Astrocyte (in vitro differentiated cells and primary cell): ENCODE measurements at regions not wholly inside any gene's neighbourhood (a gene's known extent, or its start where the extent isn't known, plus 50 kb on each side); places are given as distances from the start of the nearest gene placed in this dataset.

ENCODE experiments used
- DNase-seq: peaks from one replicate; pipeline ENCODE4 v3.0.0-alpha.2; 2010; ENCODE audit warnings: low read depth
- FAIRE-seq: peaks from 2 replicates; lab custom pipeline; 2011; peaks lifted over from hg19 to GRCh38; lab: Jason Lieb, UNC
- H2AFZ ChIP-seq: 2 replicates; pipeline ENCODE4 v1.6.0; 2012; ENCODE audit warnings: low read depth, low read length, inconsistent platforms
- H3K27ac ChIP-seq: 2 replicates; pipeline ENCODE4 v1.5.1; 2011; ENCODE audit warnings: low read depth, low read length, inconsistent platforms
- H3K27me3 ChIP-seq: 2 replicates; pipeline ENCODE4 v1.6.0; 2011; ENCODE audit warnings: low read length, inconsistent platforms; ENCODE audit not compliant: insufficient read depth
- H3K36me3 ChIP-seq: 2 replicates; pipeline ENCODE4 v1.5.1; 2011; ENCODE audit warnings: low read length, inconsistent platforms; ENCODE audit not compliant: insufficient read depth
- H3K4me1 ChIP-seq: 2 replicates; pipeline ENCODE4 v1.5.1; 2011; ENCODE audit warnings: low read length, inconsistent platforms; ENCODE audit not compliant: insufficient read depth
- H3K4me2 ChIP-seq: 2 replicates; pipeline ENCODE4 v1.6.0; 2012; ENCODE audit warnings: low read length, inconsistent platforms
- H3K4me3 ChIP-seq: 2 replicates; pipeline ENCODE4 v1.5.1; 2011; ENCODE audit warnings: low read depth, mild to moderate bottlenecking, low read length, inconsistent platforms; ENCODE audit not compliant: insufficient read depth
- H3K79me2 ChIP-seq: 2 replicates; pipeline ENCODE4 v1.6.0; 2012; ENCODE audit warnings: mild to moderate bottlenecking, low read length, inconsistent platforms; ENCODE audit not compliant: insufficient read depth
- H3K9ac ChIP-seq: 2 replicates; pipeline ENCODE4 v1.6.0; 2012; ENCODE audit warnings: mild to moderate bottlenecking, low read length, inconsistent platforms
- H3K9me3 ChIP-seq: 2 replicates; pipeline ENCODE4 v1.5.1; 2012; ENCODE audit warnings: low read depth, mild to moderate bottlenecking, low read length, inconsistent platforms; ENCODE audit not compliant: insufficient read depth
- H4K20me1 ChIP-seq: 2 replicates; pipeline ENCODE4 v1.6.0; 2012; ENCODE audit warnings: low read length, inconsistent platforms; ENCODE audit not compliant: insufficient read depth
- H3K27ac Mint-ChIP-seq: one replicate; pipeline ENCODE4 v1.8.0; 2021; ENCODE audit warnings: mild to moderate bottlenecking, mixed read lengths; ENCODE audit not compliant: unreplicated experiment
- H3K27me3 Mint-ChIP-seq: one replicate; pipeline ENCODE4 v1.8.0; 2021; ENCODE audit warnings: low read depth, mixed read lengths; ENCODE audit not compliant: unreplicated experiment
- H3K36me3 Mint-ChIP-seq: one replicate; pipeline ENCODE4 v1.8.0; 2021; ENCODE audit warnings: low read depth, mixed read lengths; ENCODE audit not compliant: unreplicated experiment
- H3K4me1 Mint-ChIP-seq: one replicate; pipeline ENCODE4 v1.8.0; 2021; ENCODE audit warnings: low read depth, mixed read lengths; ENCODE audit not compliant: unreplicated experiment
- H3K4me3 Mint-ChIP-seq: one replicate; pipeline ENCODE4 v1.8.0; 2021; ENCODE audit warnings: mild to moderate bottlenecking, moderate library complexity, mixed read lengths; ENCODE audit not compliant: unreplicated experiment
- H3K9me3 Mint-ChIP-seq: one replicate; pipeline ENCODE4 v1.8.0; 2021; ENCODE audit warnings: mild to moderate bottlenecking, mixed read lengths; ENCODE audit not compliant: unreplicated experiment
- EZH2 ChIP-seq: IDR thresholded peaks from 2 replicates; pipeline ENCODE4 v1.6.1; 2012; ENCODE audit warnings: mild to moderate bottlenecking, low read length, inconsistent platforms; ENCODE audit not compliant: insufficient read depth
- TF ChIP-seq, protein P1 (sequence below): IDR thresholded peaks from 2 replicates; pipeline ENCODE4 v1.5.1; 2011; ENCODE audit warnings: low read depth, mild to moderate bottlenecking, inconsistent platforms, low read length, moderate library complexity; ENCODE audit not compliant: insufficient read depth

DNA sequence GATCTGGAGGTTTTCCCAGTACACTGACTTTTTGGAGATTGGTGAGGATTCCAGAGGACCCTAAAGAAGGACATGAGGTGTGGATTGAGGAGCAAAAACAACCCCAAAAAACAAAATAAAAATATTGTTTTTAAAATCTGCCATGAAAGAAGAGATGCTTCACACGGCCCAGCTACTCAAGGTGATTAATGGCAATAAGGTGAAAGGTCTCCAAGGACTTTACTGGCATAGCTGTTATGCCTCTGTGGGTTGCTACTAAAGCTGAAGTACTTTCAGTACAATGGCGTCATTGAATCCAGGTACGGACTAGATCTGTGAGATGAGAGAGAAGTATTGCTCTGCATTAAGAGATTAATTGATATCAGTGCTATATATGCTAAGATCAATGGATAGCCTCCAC is 606.4 kb downstream of the TDRD15 start:
- H3K36me3 ChIP-seq = no peaks in the 10 kb centered on the region
- H3K9me3 Mint-ChIP-seq = no peaks in the 10 kb centered on the region
- H3K4me1 Mint-ChIP-seq = no peaks in the 10 kb centered on the region
- no peaks in the 10 kb centered on the region for H3K27me3 Mint-ChIP-seq
- H3K27ac Mint-ChIP-seq = no peak overlapping the region
- FAIRE-seq (no peak), DNase-seq (no peak)
- TF ChIP-seq, protein P1, sequence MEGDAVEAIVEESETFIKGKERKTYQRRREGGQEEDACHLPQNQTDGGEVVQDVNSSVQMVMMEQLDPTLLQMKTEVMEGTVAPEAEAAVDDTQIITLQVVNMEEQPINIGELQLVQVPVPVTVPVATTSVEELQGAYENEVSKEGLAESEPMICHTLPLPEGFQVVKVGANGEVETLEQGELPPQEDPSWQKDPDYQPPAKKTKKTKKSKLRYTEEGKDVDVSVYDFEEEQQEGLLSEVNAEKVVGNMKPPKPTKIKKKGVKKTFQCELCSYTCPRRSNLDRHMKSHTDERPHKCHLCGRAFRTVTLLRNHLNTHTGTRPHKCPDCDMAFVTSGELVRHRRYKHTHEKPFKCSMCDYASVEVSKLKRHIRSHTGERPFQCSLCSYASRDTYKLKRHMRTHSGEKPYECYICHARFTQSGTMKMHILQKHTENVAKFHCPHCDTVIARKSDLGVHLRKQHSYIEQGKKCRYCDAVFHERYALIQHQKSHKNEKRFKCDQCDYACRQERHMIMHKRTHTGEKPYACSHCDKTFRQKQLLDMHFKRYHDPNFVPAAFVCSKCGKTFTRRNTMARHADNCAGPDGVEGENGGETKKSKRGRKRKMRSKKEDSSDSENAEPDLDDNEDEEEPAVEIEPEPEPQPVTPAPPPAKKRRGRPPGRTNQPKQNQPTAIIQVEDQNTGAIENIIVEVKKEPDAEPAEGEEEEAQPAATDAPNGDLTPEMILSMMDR = no peak
- TF ChIP-seq EZH2 = no peak
- H3K4me1 ChIP-seq = no peaks in the 10 kb centered on the region
- H3K4me2 ChIP-seq = no peak overlapping the region
- H4K20me1 ChIP-seq = no peaks in the 10 kb centered on the region
- H3K27me3 ChIP-seq = no peaks in the 10 kb centered on the region
- H3K4me3 ChIP-seq = no peak overlapping the region
- no peaks in the 10 kb centered on the region for H3K36me3 Mint-ChIP-seq
- H3K9ac ChIP-seq = no peak overlapping the region
- H2AFZ ChIP-seq = no peak overlapping the region
- no peak overlapping the region for H3K27ac ChIP-seq
- no peak overlapping the region for H3K4me3 Mint-ChIP-seq
- no peaks in the 10 kb centered on the region for H3K79me2 ChIP-seq
- no peaks in the 10 kb centered on the region for H3K9me3 ChIP-seq

DNA sequence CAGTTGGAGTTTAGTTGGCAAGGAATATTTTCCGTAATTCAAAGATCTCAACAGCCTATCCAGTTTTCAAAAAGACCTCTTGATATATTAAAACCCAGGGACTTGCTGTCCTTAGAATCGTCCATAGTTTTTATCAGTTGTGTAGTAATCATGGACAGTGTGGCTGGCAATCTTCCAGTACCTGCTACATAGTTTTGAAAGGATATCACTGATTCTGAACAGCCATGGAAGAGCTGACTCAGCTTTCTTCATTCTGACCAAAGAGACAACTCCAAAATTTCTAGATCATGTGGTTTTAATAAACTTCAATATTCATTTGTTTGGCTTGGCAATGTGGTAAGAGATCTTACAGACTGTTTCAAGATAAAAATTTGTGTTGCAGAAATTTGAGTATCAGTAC is 616.7 kb downstream of the TDRD15 start:
- Histone ChIP-seq H3K4me2 (no peak overlapping the region), H3K4me3 (no peak overlapping the region), H3K36me3 (no peaks in the 10 kb centered on the region), H3K27me3 (no peaks in the 10 kb centered on the region), H3K79me2 (no peaks in the 10 kb centered on the region), H4K20me1 (no peaks in the 10 kb centered on the region), H2AFZ (no peak overlapping the region), H3K9me3 (no peaks in the 10 kb centered on the region), H3K4me1 (no peaks in the 10 kb centered on the region), H3K27ac (no peak overlapping the region), H3K9ac (no peak overlapping the region)
- H3K9me3 Mint-ChIP-seq = no peaks in the 10 kb centered on the region
- DNase-seq (no peak), FAIRE-seq (no peak)
- H3K36me3 Mint-ChIP-seq = no peaks in the 10 kb centered on the region
- TF ChIP-seq, protein P1 = no peak
- H3K4me3 Mint-ChIP-seq = no peak overlapping the region
- no peaks in the 10 kb centered on the region for H3K27me3 Mint-ChIP-seq
- H3K27ac Mint-ChIP-seq = no peak overlapping the region
- no peaks in the 10 kb centered on the region for H3K4me1 Mint-ChIP-seq

DNA sequence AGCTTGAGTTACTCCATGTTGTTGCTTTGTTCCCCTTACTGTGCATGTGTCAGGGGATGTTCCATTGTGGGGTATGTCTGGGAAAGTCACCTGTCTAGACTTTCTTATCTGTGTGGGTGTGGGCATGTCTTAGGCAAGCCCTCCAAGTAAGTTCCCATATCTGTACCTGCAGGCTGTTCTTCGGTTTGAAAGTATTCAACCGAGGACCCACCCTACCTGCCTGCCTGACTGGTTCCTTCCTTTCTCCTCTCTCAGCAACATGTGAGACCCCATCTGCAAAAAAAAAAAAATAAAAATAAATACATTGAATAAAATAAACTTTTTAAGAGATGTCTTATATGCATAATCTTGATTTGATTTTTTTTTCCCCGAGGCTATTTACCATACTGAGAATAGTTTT is 622.7 kb downstream of the TDRD15 start:
- DNase-seq (no peak), FAIRE-seq (no peak)
- H3K27me3 Mint-ChIP-seq = no peaks in the 10 kb centered on the region
- Histone ChIP-seq H3K4me2 (no peak overlapping the region), H3K27ac (no peak overlapping the region), H3K79me2 (no peaks in the 10 kb centered on the region), H4K20me1 (no peaks in the 10 kb centered on the region), H3K4me3 (no peak overlapping the region), H3K4me1 (no peaks in the 10 kb centered on the region), H3K9ac (no peak overlapping the region), H3K27me3 (no peaks in the 10 kb centered on the region), H3K9me3 (no peaks in the 10 kb centered on the region), H2AFZ (no peak overlapping the region), H3K36me3 (no peaks in the 10 kb centered on the region)
- TF ChIP-seq, protein P1 = no peak
- no peak for TF ChIP-seq EZH2
- H3K4me3 Mint-ChIP-seq = no peak overlapping the region
- H3K27ac Mint-ChIP-seq = no peak overlapping the region
- H3K9me3 Mint-ChIP-seq = no peaks in the 10 kb centered on the region
- H3K36me3 Mint-ChIP-seq = no peaks in the 10 kb centered on the region
- no peaks in the 10 kb centered on the region for H3K4me1 Mint-ChIP-seq
